ENCODE measurements at regions not wholly inside any gene's neighbourhood (a gene's known extent, or its start where the extent isn't known, plus 50 kb on each side); places are given as distances from the start of the nearest gene placed in this dataset.

DNA sequence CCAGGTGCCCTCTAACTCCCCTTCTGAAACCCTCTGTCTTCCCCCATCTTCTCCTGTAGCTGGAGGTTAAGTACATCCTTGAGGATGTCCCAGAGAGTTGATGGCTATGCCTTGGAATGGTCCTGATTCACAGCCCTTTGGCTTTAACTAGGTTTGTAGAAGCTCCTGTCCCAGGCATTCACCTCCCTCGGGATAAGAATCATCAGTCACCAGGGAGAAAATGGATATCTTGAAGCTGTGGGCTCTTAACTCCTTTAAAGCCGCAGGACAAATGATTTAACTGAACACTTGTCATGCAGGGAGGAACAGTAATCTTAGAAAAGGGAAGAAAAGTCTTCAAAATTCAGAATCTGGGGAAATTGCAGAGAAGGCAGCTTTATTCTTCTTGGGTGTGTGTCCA lies 139.9 kb downstream of the PSAT1 start:
- TF ChIP-seq, protein P1, sequence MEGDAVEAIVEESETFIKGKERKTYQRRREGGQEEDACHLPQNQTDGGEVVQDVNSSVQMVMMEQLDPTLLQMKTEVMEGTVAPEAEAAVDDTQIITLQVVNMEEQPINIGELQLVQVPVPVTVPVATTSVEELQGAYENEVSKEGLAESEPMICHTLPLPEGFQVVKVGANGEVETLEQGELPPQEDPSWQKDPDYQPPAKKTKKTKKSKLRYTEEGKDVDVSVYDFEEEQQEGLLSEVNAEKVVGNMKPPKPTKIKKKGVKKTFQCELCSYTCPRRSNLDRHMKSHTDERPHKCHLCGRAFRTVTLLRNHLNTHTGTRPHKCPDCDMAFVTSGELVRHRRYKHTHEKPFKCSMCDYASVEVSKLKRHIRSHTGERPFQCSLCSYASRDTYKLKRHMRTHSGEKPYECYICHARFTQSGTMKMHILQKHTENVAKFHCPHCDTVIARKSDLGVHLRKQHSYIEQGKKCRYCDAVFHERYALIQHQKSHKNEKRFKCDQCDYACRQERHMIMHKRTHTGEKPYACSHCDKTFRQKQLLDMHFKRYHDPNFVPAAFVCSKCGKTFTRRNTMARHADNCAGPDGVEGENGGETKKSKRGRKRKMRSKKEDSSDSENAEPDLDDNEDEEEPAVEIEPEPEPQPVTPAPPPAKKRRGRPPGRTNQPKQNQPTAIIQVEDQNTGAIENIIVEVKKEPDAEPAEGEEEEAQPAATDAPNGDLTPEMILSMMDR (IDR thresholded peaks at IDR 0.05): no peak
- TF ChIP-seq POLR2A (IDR thresholded peaks at IDR 0.05): no peak
